ENCODE measurements at regions not wholly inside any gene's neighbourhood (a gene's known extent, or its start where the extent isn't known, plus 50 kb on each side); places are given as distances from the start of the nearest gene placed in this dataset.

DNA sequence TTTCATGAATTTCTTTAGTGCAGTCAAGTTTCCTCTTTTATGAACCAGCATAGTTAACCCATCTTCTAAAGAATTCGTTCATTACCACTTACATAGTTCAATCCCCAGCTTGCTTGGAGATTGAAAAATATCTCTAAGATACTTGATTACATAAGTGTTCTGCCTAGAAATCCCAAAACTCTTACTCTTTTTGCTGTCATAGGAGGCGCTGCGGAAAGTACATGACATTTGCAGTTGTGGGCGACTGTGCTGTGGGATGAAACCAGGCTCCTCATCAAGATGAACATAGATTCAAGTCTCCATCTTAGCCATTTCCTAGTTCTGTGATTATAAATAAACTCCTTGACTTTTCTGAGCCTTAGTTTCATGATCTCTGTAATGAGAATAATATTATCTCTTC lies 107.1 kb upstream of the SORBS2 start:
- TF ChIP-seq POLR2A (IDR thresholded peaks at IDR 0.05), result no peak
- TF ChIP-seq, protein P1, sequence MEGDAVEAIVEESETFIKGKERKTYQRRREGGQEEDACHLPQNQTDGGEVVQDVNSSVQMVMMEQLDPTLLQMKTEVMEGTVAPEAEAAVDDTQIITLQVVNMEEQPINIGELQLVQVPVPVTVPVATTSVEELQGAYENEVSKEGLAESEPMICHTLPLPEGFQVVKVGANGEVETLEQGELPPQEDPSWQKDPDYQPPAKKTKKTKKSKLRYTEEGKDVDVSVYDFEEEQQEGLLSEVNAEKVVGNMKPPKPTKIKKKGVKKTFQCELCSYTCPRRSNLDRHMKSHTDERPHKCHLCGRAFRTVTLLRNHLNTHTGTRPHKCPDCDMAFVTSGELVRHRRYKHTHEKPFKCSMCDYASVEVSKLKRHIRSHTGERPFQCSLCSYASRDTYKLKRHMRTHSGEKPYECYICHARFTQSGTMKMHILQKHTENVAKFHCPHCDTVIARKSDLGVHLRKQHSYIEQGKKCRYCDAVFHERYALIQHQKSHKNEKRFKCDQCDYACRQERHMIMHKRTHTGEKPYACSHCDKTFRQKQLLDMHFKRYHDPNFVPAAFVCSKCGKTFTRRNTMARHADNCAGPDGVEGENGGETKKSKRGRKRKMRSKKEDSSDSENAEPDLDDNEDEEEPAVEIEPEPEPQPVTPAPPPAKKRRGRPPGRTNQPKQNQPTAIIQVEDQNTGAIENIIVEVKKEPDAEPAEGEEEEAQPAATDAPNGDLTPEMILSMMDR (IDR thresholded peaks at IDR 0.05), result no peak

Measured in heart left ventricle (tissue), 13 donors.